Osteocyte (in vitro differentiated cells): ENCODE measurements at regions not wholly inside any gene's neighbourhood (a gene's known extent, or its start where the extent isn't known, plus 50 kb on each side); places are given as distances from the start of the nearest gene placed in this dataset.

Source experiments
- DNase-seq: peaks from one replicate; pipeline ENCODE4 v3.0.0; 2021; ENCODE audit warnings: mixed read lengths; ENCODE audit not compliant: unreplicated experiment; ENCODE audit errors: extremely low spot score
- H3K27ac Mint-ChIP-seq: one replicate; pipeline ENCODE4 v1.8.0; 2021; ENCODE audit warnings: mild to moderate bottlenecking, mixed read lengths; ENCODE audit not compliant: unreplicated experiment
- H3K27me3 Mint-ChIP-seq: one replicate; pipeline ENCODE4 v1.8.0; 2021; ENCODE audit warnings: mixed read lengths; ENCODE audit not compliant: unreplicated experiment
- H3K36me3 Mint-ChIP-seq: one replicate; pipeline ENCODE4 v1.8.0; 2021; ENCODE audit warnings: mixed read lengths; ENCODE audit not compliant: unreplicated experiment
- H3K4me1 Mint-ChIP-seq: one replicate; pipeline ENCODE4 v1.8.0; 2021; ENCODE audit warnings: mixed read lengths; ENCODE audit not compliant: unreplicated experiment
- H3K4me3 Mint-ChIP-seq: one replicate; pipeline ENCODE4 v1.8.0; 2021; ENCODE audit warnings: mild to moderate bottlenecking, moderate library complexity, mixed read lengths; ENCODE audit not compliant: unreplicated experiment
- H3K9me3 Mint-ChIP-seq: one replicate; pipeline ENCODE4 v1.8.0; 2021; ENCODE audit warnings: mixed read lengths; ENCODE audit not compliant: unreplicated experiment
- TF ChIP-seq, protein P1 (sequence below): fragments of 200-600 bp; sonication (generic); IDR thresholded peaks from 2 replicates; pipeline ENCODE4 v1.5.0; 2021; ENCODE audit warnings: antibody characterized with exemption, mild to moderate bottlenecking, moderate library complexity

DNA sequence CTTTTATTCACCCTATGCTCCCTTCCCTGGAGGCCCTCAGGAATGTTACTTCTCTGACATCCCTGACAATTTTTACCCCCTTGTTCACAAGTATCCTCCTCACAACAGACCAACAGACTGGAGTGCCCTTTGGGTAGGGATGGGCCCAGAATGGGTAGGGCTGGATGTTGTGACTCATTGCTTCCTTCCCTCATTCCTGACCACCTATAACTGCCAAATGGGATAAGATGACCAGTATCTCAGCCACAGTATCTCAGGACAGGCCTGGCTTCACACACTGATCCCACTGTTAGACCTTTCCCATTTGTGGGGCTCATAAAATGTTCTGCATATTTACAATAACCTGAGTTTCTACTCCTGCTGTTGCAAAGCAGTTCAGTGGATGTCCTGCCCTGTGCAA is 223.0 kb upstream of the LRFN2 start:
- peak; percentile 19 for DNase-seq
- Mint-ChIP-seq H3K27me3 (no peaks in the 10 kb centered on the region), H3K36me3 (no peaks in the 10 kb centered on the region), H3K27ac (no peak overlapping the region), H3K4me1 (peaks cover 7% of the 10 kb centered on the region), H3K4me3 (no peak overlapping the region), H3K9me3 (no peaks in the 10 kb centered on the region)
- TF ChIP-seq, protein P1, sequence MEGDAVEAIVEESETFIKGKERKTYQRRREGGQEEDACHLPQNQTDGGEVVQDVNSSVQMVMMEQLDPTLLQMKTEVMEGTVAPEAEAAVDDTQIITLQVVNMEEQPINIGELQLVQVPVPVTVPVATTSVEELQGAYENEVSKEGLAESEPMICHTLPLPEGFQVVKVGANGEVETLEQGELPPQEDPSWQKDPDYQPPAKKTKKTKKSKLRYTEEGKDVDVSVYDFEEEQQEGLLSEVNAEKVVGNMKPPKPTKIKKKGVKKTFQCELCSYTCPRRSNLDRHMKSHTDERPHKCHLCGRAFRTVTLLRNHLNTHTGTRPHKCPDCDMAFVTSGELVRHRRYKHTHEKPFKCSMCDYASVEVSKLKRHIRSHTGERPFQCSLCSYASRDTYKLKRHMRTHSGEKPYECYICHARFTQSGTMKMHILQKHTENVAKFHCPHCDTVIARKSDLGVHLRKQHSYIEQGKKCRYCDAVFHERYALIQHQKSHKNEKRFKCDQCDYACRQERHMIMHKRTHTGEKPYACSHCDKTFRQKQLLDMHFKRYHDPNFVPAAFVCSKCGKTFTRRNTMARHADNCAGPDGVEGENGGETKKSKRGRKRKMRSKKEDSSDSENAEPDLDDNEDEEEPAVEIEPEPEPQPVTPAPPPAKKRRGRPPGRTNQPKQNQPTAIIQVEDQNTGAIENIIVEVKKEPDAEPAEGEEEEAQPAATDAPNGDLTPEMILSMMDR, result no peak

- TF ChIP-seq, protein P1, result no peak
- Mint-ChIP-seq H3K27me3 (no peaks in the 10 kb centered on the region), H3K4me3 (no peak overlapping the region), H3K4me1 (peaks cover 7% of the 10 kb centered on the region), H3K36me3 (no peaks in the 10 kb centered on the region), H3K9me3 (no peaks in the 10 kb centered on the region), H3K27ac (no peak overlapping the region)
- DNase-seq, result no peak
Measured at GRCh38 chr6:40809627-40810026, 222.5 kb upstream of the LRFN2 start.

DNA sequence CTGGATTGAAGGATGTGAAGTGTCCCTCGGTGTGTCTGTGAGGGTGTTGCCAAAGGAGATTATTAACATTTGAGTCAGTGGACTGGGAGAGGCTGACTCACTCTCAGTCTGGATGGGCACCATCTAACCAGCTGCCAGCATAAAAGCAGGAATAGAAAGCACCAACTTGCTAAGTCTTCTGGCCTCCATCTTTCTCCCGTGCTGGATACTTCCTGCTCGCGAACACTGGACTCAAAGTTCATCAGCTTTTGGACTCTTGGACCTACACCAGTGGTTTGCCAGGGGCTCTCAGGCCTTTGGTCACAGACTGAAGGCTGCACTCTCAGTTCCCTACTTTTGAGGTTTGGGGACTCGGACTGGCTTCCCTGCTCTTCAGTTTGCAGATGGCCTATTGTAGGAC is 220.3 kb upstream of the LRFN2 start:
- H3K4me3 Mint-ChIP-seq, result no peak overlapping the region
- no peaks in the 10 kb centered on the region for H3K27me3 Mint-ChIP-seq
- H3K27ac Mint-ChIP-seq, result no peak overlapping the region
- no peak for DNase-seq
- no peaks in the 10 kb centered on the region for H3K36me3 Mint-ChIP-seq
- no peaks in the 10 kb centered on the region for H3K9me3 Mint-ChIP-seq
- TF ChIP-seq, protein P1, result no peak
- peaks cover 7% of the 10 kb centered on the region for H3K4me1 Mint-ChIP-seq

GRCh38 chr6:40806256-40806864 is 219.2 kb upstream of the LRFN2 start:
- H3K27me3 Mint-ChIP-seq, result no peaks in the 10 kb centered on the region
- H3K36me3 Mint-ChIP-seq, result no peaks in the 10 kb centered on the region
- peaks cover 7% of the 10 kb centered on the region for H3K4me1 Mint-ChIP-seq
- no peak overlapping the region for H3K4me3 Mint-ChIP-seq
- DNase-seq, result no peak
- H3K27ac Mint-ChIP-seq, result no peak overlapping the region
- no peaks in the 10 kb centered on the region for H3K9me3 Mint-ChIP-seq
- TF ChIP-seq, protein P1, result no peak

- H3K36me3 Mint-ChIP-seq, result no peaks in the 10 kb centered on the region
- H3K27me3 Mint-ChIP-seq, result no peaks in the 10 kb centered on the region
- peaks cover 4% of the 10 kb centered on the region for H3K4me1 Mint-ChIP-seq
- TF ChIP-seq, protein P1, result no peak
- no peak overlapping the region for H3K27ac Mint-ChIP-seq
- DNase-seq, result no peak
- no peak overlapping the region for H3K4me3 Mint-ChIP-seq
- no peaks in the 10 kb centered on the region for H3K9me3 Mint-ChIP-seq
Measured at GRCh38 chr6:40805336-40805735, 218.2 kb upstream of the LRFN2 start.
